ENCODE measurements at regions not wholly inside any gene's neighbourhood (a gene's known extent, or its start where the extent isn't known, plus 50 kb on each side); places are given as distances from the start of the nearest gene placed in this dataset.

DNA sequence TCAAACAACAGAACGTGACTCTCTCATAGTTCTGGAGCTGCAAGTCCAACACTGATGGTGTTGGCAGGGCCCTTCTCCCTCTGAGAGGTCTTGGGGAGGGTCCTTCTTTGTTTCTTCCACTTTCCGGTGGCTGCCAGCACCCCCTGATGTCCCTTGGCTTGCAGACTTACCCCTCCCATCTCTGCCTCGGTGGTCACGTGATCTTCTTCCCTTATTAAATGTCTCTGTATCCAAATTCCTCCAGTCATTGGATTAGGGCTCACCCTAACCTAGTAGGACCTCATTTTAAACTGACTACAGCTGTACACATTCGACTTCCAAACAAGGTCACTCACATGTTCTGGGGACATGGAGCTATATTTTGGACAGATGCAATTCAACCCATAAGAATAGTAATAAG, 780.6 kb upstream of the SALL3 start:
- no peak for DNase-seq (ENCODE audit: low read depth)
- H3K4me3 ChIP-seq (ENCODE audit: control insufficient read depth, low read depth, low read length), result no peak overlapping the region
- no peak for TF ChIP-seq CTCF (IDR thresholded peaks at IDR 0.05; ENCODE audit: control insufficient read depth, insufficient read depth, low read depth, low read length, missing control alignments)

GRCh38 chr18:78199611-78200010, 780.0 kb upstream of the SALL3 start:
- no peak for DNase-seq (ENCODE audit: low read depth)
- TF ChIP-seq CTCF (IDR thresholded peaks at IDR 0.05; ENCODE audit: control insufficient read depth, insufficient read depth, low read depth, low read length, missing control alignments), result no peak

GRCh38 chr18:78207942-78208341, 771.7 kb upstream of the SALL3 start:
- TF ChIP-seq CTCF (IDR thresholded peaks at IDR 0.05; ENCODE audit: control insufficient read depth, insufficient read depth, low read depth, low read length, missing control alignments), result no peak
- H3K4me3 ChIP-seq (ENCODE audit: control insufficient read depth, low read depth, low read length), result no peak overlapping the region
- no peak for DNase-seq (ENCODE audit: low read depth)

More at GRCh38 chr18:78199611-78200010, 780.0 kb upstream of the SALL3 start:
- no peak overlapping the region for H3K4me3 ChIP-seq (ENCODE audit: control insufficient read depth, low read depth, low read length)

DNA sequence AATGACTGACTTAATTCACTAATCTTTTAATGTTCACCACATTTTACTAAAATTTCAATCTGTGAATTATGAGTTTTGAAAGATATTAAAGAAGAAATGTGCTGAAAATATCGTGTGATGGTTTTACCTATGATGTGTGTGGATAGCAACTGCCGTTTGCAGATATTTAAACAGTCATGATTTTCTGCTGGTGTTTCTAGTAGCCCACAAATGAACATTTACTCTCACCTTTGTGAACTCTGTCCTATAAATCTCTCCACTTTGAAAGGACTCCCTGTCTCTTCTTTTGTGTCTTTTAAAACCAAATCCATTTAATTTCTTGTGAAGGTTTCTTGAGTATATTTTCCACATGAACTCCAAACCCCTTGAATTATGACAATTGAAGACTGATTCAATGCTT, 771.2 kb upstream of the SALL3 start:
- no peak for DNase-seq (ENCODE audit: low read depth)
- TF ChIP-seq CTCF (IDR thresholded peaks at IDR 0.05; ENCODE audit: control insufficient read depth, insufficient read depth, low read depth, low read length, missing control alignments), result no peak
- H3K4me3 ChIP-seq (ENCODE audit: control insufficient read depth, low read depth, low read length), result no peak overlapping the region

GRCh38 chr18:78213361-78213994, 766.1 kb upstream of the SALL3 start:
- TF ChIP-seq CTCF (IDR thresholded peaks at IDR 0.05; ENCODE audit: control insufficient read depth, insufficient read depth, low read depth, low read length, missing control alignments), result no peak
- DNase-seq (ENCODE audit: low read depth), result no peak
- no peak overlapping the region for H3K4me3 ChIP-seq (ENCODE audit: control insufficient read depth, low read depth, low read length)

- no peak overlapping the region for H3K4me3 ChIP-seq (ENCODE audit: control insufficient read depth, low read depth, low read length)
- no peak for DNase-seq (ENCODE audit: low read depth)
- no peak for TF ChIP-seq CTCF (IDR thresholded peaks at IDR 0.05; ENCODE audit: control insufficient read depth, insufficient read depth, low read depth, low read length, missing control alignments)
These were observed 758.1 kb upstream of the SALL3 start for GRCh38 chr18:78221496-78221895.

DNA sequence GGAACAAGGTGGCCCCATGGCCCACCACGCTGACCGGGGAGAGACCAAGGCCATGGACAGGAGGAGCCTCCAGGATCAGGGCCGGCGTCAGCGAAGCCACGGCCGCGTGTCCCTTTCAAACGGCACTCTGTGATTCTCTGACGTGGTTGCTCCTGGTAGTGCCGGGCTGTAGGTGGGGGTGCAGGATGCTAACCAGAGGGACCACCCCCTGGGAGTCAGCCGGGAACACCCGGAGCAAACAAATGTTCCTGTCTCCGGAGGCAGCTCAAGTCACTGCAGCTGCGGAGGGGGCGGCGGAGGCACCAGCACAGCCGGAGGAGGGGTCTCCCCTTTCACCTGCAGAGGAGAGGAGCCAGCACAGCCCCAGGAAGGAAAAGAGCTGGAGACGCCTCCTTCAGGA, 750.6 kb upstream of the SALL3 start:
- DNase-seq (ENCODE audit: low read depth), result no peak
- no peak overlapping the region for H3K4me3 ChIP-seq (ENCODE audit: control insufficient read depth, low read depth, low read length)
- TF ChIP-seq CTCF (IDR thresholded peaks at IDR 0.05; ENCODE audit: control insufficient read depth, insufficient read depth, low read depth, low read length, missing control alignments), result no peak

Measured in AG09309 (cell line).